ENCODE measurements at regions not wholly inside any gene's neighbourhood (a gene's known extent, or its start where the extent isn't known, plus 50 kb on each side); places are given as distances from the start of the nearest gene placed in this dataset.
"Not testable (repeated sequence)": the region's sequence is repeated elsewhere in the genome, so short reads cannot be mapped to it uniquely, and the experiment has no call there.

- Mint-ChIP-seq H3K9me3 (peaks cover under 1% of the 10 kb centered on the region; the same call in 1 of the 2 replicates), H3K4me3 (no peak overlapping the region), H3K36me3 (ENCODE audit: low read depth) (no peaks in the 10 kb centered on the region), H3K27ac (no peak overlapping the region), H3K4me1 (ENCODE audit: low read depth) (no peaks in the 10 kb centered on the region), H3K27me3 (ENCODE audit: insufficient read depth) (no peaks in the 10 kb centered on the region)
- no peak for DNase-seq
- TF ChIP-seq, protein P1, sequence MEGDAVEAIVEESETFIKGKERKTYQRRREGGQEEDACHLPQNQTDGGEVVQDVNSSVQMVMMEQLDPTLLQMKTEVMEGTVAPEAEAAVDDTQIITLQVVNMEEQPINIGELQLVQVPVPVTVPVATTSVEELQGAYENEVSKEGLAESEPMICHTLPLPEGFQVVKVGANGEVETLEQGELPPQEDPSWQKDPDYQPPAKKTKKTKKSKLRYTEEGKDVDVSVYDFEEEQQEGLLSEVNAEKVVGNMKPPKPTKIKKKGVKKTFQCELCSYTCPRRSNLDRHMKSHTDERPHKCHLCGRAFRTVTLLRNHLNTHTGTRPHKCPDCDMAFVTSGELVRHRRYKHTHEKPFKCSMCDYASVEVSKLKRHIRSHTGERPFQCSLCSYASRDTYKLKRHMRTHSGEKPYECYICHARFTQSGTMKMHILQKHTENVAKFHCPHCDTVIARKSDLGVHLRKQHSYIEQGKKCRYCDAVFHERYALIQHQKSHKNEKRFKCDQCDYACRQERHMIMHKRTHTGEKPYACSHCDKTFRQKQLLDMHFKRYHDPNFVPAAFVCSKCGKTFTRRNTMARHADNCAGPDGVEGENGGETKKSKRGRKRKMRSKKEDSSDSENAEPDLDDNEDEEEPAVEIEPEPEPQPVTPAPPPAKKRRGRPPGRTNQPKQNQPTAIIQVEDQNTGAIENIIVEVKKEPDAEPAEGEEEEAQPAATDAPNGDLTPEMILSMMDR (IDR thresholded peaks at IDR 0.05), result no peak
Measured at GRCh38 chr3:176848431-176849214, 348.7 kb downstream of the TBL1XR1 start.

- H3K9me3 Mint-ChIP-seq, result peaks cover 3% of the 10 kb centered on the region; the same call in 1 of the 2 replicates
- TF ChIP-seq, protein P1 (IDR thresholded peaks at IDR 0.05), result no peak
- no peaks in the 10 kb centered on the region for H3K4me1 Mint-ChIP-seq (ENCODE audit: low read depth)
- DNase-seq, result no peak
- no peaks in the 10 kb centered on the region for H3K36me3 Mint-ChIP-seq (ENCODE audit: low read depth)
- no peak overlapping the region for H3K27ac Mint-ChIP-seq
- peaks cover 5% of the 10 kb centered on the region for H3K27me3 Mint-ChIP-seq (ENCODE audit: insufficient read depth)
- no peak overlapping the region for H3K4me3 Mint-ChIP-seq
Measured at GRCh38 chr3:176842914-176843313, 354.4 kb downstream of the TBL1XR1 start.

DNA sequence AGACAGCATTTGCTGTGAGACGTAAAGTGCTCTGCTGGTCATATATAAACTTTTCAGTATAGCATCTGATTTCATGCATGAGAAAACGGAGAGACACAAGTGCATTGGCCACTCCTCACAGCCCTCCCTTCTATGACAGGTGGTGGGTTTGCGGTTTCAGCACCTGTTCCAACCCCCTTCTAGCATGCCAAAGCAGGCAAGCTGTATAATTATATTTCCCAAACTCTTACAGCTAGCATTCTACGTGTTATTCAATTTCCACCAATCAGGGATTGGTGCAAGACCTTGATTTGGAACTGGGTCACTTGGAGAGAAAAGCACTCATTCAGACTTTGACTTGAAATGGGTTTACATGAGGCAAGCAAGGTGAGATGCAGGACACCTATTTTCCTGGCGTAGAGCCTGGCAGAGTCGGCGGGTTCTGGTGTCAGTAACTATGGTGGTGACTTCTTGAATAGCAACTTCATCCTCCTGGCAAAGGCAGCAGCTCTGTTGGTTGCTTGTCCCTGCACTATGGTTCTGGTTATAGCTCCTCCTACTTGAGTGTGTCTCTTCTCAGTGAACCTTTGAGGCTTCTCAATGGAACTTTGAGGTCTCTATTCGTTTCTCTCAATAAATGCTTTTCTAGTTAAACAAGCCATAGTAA, 356.5 kb downstream of the TBL1XR1 start:
- Mint-ChIP-seq H3K36me3 (ENCODE audit: low read depth) (no peaks in the 10 kb centered on the region), H3K27ac (no peak overlapping the region), H3K4me1 (ENCODE audit: low read depth) (no peaks in the 10 kb centered on the region), H3K27me3 (ENCODE audit: insufficient read depth) (peaks cover 5% of the 10 kb centered on the region), H3K4me3 (no peak overlapping the region), H3K9me3 (peaks cover 3% of the 10 kb centered on the region; the same call in 1 of the 2 replicates)
- DNase-seq, result no peak
- TF ChIP-seq, protein P1 (IDR thresholded peaks at IDR 0.05), result no peak

DNA sequence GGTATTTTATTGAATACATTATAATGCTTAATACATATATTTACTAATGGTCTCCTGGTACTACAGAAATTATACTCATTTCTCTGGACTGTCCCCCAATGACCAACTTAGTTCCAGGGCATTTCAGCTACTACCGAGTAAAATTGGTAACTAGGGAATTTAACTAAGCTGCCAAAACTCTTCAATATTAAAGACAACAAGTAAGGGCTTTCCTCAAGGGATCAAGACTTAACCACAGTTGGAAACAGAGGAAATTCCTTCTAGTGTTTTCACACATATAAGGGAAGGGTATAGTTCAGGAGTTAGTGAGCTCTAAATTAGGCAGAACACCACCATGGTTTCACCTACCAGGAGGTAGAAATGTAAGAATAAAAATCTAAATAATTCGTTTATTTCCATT, 357.4 kb downstream of the TBL1XR1 start:
- no peak for DNase-seq
- Mint-ChIP-seq H3K27me3 (ENCODE audit: insufficient read depth) (peaks cover 5% of the 10 kb centered on the region), H3K4me1 (ENCODE audit: low read depth) (no peaks in the 10 kb centered on the region), H3K36me3 (ENCODE audit: low read depth) (no peaks in the 10 kb centered on the region), H3K9me3 (peaks cover 3% of the 10 kb centered on the region; the same call in 1 of the 2 replicates), H3K4me3 (no peak overlapping the region), H3K27ac (no peak overlapping the region)
- TF ChIP-seq, protein P1 (IDR thresholded peaks at IDR 0.05), result no peak

DNA sequence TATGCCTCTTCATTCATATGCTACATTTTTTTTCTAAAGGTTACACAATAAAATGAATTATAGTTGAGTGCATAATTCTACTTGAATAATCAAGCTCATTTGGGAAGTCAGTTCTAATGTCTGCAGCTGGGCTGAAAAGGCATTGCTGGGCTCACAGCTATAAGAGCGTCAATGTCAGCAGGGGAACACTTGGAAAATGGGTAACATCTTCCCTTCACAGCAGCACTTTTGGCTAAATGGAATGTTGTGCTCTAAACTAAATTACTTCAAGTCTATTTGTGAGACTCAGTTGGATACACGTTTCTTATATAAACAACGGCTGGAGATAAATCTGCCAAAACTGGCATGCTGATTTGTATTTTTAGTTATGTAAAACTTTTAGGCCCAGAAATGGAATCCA, 357.8 kb downstream of the TBL1XR1 start:
- DNase-seq, result no peak
- Mint-ChIP-seq H3K9me3 (peaks cover 3% of the 10 kb centered on the region; the same call in 1 of the 2 replicates), H3K27ac (no peak overlapping the region), H3K4me3 (no peak overlapping the region), H3K36me3 (ENCODE audit: low read depth) (no peaks in the 10 kb centered on the region), H3K4me1 (ENCODE audit: low read depth) (no peaks in the 10 kb centered on the region), H3K27me3 (ENCODE audit: insufficient read depth) (peaks cover 5% of the 10 kb centered on the region)
- TF ChIP-seq, protein P1 (IDR thresholded peaks at IDR 0.05), result no peak

GRCh38 chr3:176827244-176827643, 370.0 kb downstream of the TBL1XR1 start:
- not testable (repeated sequence) for H3K36me3 Mint-ChIP-seq (ENCODE audit: low read depth); DNase-seq; H3K27ac Mint-ChIP-seq; H3K9me3 Mint-ChIP-seq; H3K27me3 Mint-ChIP-seq (ENCODE audit: insufficient read depth)
- peaks cover 11% of the 10 kb centered on the region; the same call in 1 of the 2 replicates for H3K4me1 Mint-ChIP-seq (ENCODE audit: low read depth)
- H3K4me3 Mint-ChIP-seq, result peak overlapping the region; percentile 3; the same call in 1 of the 2 replicates
